T-helper 2 cell treated with Interferon-gamma antibody and Interleukin-4, amounts not matched to agents 5 μg/mL and 100 μg/mL, for 36 hours (primary cell): ENCODE measurements at regions not wholly inside any gene's neighbourhood (a gene's known extent, or its start where the extent isn't known, plus 50 kb on each side); places are given as distances from the start of the nearest gene placed in this dataset.
"Not testable (repeated sequence)": the region's sequence is repeated elsewhere in the genome, so short reads cannot be mapped to it uniquely, and the experiment has no call there.

Experiments
- DNase-seq: peaks from one replicate; pipeline ENCODE4 v3.0.0; 2021; ENCODE audit warnings: low spot score
- H3K27ac Mint-ChIP-seq: one replicate; pipeline ENCODE4 v1.8.0; 2021; ENCODE audit warnings: mild to moderate bottlenecking, mixed read lengths
- H3K27me3 Mint-ChIP-seq: one replicate; pipeline ENCODE4 v1.8.0; 2021; ENCODE audit warnings: low read depth, mixed read lengths
- H3K36me3 Mint-ChIP-seq: one replicate; pipeline ENCODE4 v1.8.0; 2021; ENCODE audit warnings: low read depth, mixed read lengths
- H3K4me1 Mint-ChIP-seq: one replicate; pipeline ENCODE4 v1.8.0; 2021; ENCODE audit warnings: low read depth, mixed read lengths
- H3K4me3 Mint-ChIP-seq: one replicate; pipeline ENCODE4 v1.8.0; 2022; ENCODE audit warnings: mild to moderate bottlenecking, moderate library complexity, mixed read lengths
- H3K9me3 Mint-ChIP-seq: one replicate; pipeline ENCODE4 v1.8.0; 2021; ENCODE audit warnings: mixed read lengths

DNA sequence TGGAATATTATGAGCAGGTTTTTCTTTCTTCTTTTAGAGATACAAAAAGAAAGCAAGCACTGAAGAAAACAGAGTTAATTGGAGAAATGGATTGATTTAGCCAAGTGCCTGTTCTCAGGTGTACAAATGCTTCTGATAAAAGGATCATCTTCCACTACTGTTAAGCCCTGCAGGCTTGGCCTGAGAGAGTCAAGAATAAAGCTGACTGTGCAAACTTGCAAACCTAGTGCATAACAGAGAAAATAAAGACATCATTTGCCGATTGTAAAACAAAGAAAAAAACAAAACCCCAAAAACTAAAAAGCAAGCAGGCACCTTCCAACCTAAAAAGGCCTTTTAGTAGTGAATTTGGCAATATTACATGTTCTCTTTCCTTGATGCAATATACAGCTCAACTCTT is 78.0 kb upstream of the CCDC80 start:
- Mint-ChIP-seq H3K9me3 (no peaks in the 10 kb centered on the region), H3K27me3 (peaks cover 19% of the 10 kb centered on the region), H3K4me1 (no peaks in the 10 kb centered on the region), H3K36me3 (no peaks in the 10 kb centered on the region), H3K4me3 (no peak overlapping the region), H3K27ac (no peak overlapping the region)
- DNase-seq: no peak

DNA sequence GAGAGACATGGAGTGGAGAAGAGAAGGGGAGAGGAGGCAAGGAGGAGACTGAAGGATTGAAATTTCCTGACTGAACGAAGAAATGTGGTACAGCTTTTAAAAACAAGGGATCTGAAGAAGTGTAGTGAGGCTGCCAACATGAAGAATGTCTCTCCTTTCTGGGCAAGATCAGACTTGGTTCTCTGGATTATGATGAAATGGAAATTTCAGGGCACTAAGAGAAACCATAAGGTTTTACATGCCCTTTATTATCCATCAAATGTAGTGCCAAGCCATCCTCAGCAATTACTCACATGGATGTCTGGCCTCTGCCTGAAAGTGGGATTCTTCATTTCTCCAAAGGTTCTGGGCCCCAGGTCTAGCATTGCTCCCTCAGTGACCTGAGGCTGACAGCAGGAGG is 77.6 kb upstream of the CCDC80 start:
- Mint-ChIP-seq H3K4me1 (no peaks in the 10 kb centered on the region), H3K9me3 (peaks cover 4% of the 10 kb centered on the region), H3K27me3 (peaks cover 19% of the 10 kb centered on the region), H3K36me3 (no peaks in the 10 kb centered on the region), H3K27ac (no peak overlapping the region), H3K4me3 (no peak overlapping the region)
- DNase-seq: no peak

DNA sequence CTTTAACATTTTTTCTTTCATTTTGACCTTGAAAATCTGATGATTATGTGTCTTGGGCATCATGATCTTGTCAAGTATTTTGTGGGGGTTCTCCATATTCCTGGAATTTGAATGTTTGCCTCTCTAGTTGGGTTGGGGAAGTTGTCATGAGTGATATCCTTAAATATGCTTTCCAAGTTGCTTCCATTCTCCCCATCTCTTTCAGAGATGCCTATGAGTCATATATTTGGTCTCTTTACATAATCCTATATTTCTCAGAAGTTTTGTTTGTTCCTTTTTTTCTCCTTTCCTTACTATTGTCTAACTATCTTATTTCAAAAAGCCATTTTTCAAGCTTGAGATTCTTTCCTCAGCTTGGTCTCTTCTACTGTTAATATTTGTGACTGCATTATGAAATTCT is 69.0 kb upstream of the CCDC80 start:
- Mint-ChIP-seq H3K27me3 (peaks cover 54% of the 10 kb centered on the region), H3K4me3 (no peak overlapping the region), H3K36me3 (no peaks in the 10 kb centered on the region), H3K9me3 (peaks cover 33% of the 10 kb centered on the region), H3K4me1 (no peaks in the 10 kb centered on the region), H3K27ac (no peak overlapping the region)
- no peak for DNase-seq

DNA sequence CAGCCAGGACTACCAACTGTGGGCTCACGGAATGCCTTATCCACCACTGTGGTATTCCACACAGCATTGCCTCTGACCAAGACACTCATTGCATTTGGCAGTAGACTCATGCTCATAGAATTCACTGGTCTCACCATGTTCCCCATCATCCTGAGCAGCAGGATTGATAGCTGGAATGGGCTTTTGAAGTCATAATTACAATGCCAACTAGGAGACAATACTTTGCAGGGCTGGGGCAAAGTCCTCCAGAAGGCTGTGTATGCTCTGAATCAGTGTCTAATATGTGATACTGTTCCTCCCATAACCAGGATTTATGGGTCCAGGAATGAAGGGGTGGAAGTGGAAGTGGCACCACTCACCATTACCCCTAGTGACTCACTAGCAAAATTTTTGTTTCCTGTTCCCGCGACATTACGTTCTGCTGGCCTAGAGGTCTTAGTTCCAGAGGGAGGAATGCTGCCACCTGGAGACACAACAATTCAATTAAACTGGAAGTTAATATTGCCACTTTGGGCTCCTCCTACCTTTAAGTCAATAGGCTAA is 58.6 kb upstream of the CCDC80 start:
- Mint-ChIP-seq H3K27me3 (peaks cover 39% of the 10 kb centered on the region), H3K27ac (no peak overlapping the region), H3K4me3 (no peak overlapping the region), H3K36me3 (no peaks in the 10 kb centered on the region), H3K9me3 (peaks cover 4% of the 10 kb centered on the region), H3K4me1 (no peaks in the 10 kb centered on the region)
- DNase-seq: no peak

DNA sequence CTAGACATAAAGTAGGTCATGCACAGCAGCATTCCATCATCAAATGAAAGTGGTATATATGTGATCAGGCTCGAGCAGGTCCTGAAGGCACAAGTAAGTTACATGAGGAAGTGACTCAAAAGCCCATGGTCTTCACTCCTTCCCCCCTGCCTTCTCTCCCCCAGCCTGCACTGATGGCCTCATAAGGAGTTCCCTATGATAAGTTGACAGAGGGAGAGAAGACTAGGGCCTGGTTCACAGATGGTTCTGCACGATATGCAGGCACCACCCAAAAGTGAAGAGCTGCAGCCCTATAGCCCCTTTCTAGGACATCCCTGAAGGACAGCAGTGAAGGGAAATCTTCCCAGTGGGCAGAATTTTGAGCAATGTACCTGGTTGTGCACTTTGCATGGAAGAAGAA is 57.5 kb upstream of the CCDC80 start:
- peaks cover 29% of the 10 kb centered on the region for H3K27me3 Mint-ChIP-seq
- not testable (repeated sequence) for DNase-seq

DNA sequence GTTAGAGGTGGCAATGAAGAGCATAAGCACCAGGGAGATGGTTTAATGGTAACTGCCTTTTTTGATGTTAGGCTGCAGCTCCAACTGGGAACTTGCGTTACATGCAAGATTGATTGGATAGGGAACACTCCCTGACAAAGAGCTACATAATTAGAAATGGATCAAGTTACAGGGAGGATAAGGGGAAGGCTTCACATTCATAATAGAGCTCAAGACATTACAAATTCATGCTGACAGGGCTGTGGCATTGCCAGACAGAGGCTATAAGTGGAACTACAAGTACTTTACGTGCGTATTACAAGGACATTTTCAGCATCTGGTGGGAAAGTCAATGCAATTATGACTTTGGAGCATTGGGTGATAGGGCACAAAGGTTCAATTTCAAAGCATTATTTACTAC is 55.3 kb upstream of the CCDC80 start:
- H3K36me3 Mint-ChIP-seq, H3K27ac Mint-ChIP-seq, DNase-seq, H3K4me1 Mint-ChIP-seq, H3K9me3 Mint-ChIP-seq, H3K4me3 Mint-ChIP-seq: not testable (repeated sequence)
- peaks cover 11% of the 10 kb centered on the region for H3K27me3 Mint-ChIP-seq

More for the DNA sequence above, 57.5 kb upstream of the CCDC80 start:
- not testable (repeated sequence) for H3K36me3 Mint-ChIP-seq, H3K27ac Mint-ChIP-seq, H3K9me3 Mint-ChIP-seq, H3K4me1 Mint-ChIP-seq, H3K4me3 Mint-ChIP-seq

DNA sequence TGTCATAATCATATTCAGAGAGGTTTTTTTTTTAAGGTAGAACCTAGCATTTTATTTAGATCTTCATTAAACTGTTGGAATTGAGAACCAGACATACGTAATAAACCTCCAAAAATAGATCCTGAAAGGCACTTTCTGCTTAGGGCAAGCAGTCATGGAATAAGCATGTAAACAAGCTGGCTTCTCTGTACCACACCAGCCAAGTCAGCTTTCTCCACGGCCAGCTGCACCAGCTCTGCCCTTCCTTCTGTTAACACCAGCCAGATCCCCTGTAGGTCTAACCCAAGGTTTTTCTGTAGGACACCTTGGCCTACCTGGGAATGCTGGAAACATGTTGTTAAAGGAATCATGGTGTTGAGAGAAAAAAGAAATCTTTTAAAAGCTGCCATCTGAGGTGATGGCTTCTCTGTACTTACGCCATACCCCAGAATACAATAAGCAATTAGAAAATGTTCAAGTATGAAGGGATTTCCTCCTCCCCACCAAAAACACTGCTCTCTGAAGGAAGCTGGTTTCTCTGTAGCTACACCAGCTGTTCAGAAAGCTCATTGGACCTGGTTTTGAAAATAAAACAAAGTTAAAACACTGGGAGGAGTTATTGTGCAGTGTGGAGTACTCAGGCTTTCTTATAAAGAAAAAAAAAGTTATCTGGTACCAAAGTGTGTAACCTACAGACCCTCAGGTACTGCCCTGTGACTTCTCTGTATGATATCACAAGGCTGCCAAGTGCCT is 54.6 kb upstream of the CCDC80 start:
- H3K27me3 Mint-ChIP-seq, DNase-seq, H3K36me3 Mint-ChIP-seq, H3K27ac Mint-ChIP-seq, H3K4me3 Mint-ChIP-seq, H3K4me1 Mint-ChIP-seq, H3K9me3 Mint-ChIP-seq: not testable (repeated sequence)

DNA sequence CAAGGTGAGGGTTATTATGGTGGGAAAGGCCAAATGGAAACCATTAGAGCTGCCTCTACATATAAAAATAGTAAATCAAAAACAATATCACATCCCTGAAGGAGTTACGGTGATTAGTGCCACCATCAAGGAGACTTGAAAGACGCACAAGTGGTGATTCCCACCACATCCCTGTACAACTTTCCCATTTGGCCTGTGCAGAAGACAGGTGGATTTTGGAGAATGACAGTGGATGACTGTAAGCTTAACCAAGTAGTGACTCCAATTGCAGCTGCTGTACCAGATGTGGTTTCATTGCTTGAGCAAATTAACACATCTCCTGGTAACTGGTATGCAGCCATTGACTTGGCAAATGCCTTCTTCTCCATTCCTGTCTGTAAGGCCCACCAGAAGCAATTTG is 54.0 kb upstream of the CCDC80 start:
- not testable (repeated sequence) for H3K27ac Mint-ChIP-seq, H3K9me3 Mint-ChIP-seq, H3K4me1 Mint-ChIP-seq, H3K36me3 Mint-ChIP-seq, H3K4me3 Mint-ChIP-seq, H3K27me3 Mint-ChIP-seq, DNase-seq

DNA sequence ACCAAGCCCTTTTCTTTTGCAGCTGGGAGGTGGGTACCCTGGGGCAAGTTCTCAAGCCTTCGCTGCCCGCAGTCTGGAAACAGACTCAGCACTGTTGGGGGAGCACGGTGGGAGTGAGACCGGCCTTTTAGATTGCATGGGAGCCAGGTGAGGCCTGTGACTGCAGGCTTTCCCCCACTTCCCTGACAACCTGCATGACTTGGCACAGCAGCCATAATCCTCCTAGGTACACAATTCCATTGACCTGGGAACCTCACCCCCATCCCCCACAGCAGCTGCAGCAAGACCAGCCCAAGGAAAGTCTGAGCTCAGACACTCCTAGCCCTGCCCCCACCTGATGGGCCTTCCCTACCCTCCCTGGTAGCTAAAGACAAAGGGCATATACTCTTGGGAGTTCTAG is 52.2 kb upstream of the CCDC80 start:
- Mint-ChIP-seq H3K27ac (no peak overlapping the region), H3K4me3 (no peak overlapping the region), H3K4me1 (peaks cover 11% of the 10 kb centered on the region), H3K9me3 (no peaks in the 10 kb centered on the region), H3K36me3 (no peaks in the 10 kb centered on the region), H3K27me3 (peaks cover 12% of the 10 kb centered on the region)
- DNase-seq: no peak
